ENCODE measurements at regions not wholly inside any gene's neighbourhood (a gene's known extent, or its start where the extent isn't known, plus 50 kb on each side); places are given as distances from the start of the nearest gene placed in this dataset.

DNA sequence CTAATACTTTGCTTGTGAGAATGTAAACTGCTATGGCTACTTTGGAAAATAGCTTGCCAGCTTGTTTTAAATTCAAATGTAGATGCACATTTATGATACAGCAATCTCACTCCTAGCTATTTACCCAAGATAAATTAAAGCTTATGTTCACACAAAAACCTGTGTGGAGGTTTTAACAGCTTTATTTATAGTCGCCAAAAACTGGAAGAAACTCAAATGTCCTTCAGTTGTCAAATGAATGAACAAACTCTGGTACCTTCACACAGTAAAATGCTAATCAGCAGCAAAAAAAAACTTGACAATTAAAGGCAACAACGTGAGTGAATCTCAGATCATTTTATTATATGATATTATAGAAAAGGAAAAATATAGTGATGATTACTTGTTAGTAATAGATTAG, 248.6 kb upstream of the NECTIN3 start:
- TF ChIP-seq CTCF (IDR thresholded peaks at IDR 0.05; ENCODE audit: insufficient read depth, low read length) (no peak), POLR2AphosphoS5 (IDR thresholded peaks at IDR 0.05; ENCODE audit: low read depth) (no peak), REST (IDR thresholded peaks at IDR 0.05; ENCODE audit: insufficient replicate concordance, low read depth) (no peak), SPI1 (IDR thresholded peaks at IDR 0.05; ENCODE audit: borderline replicate concordance, low read depth) (no peak), GABPA (IDR thresholded peaks at IDR 0.05; ENCODE audit: low read depth) (no peak)
